Thoracic aorta (tissue), 2 donors: ENCODE measurements at regions not wholly inside any gene's neighbourhood (a gene's known extent, or its start where the extent isn't known, plus 50 kb on each side); places are given as distances from the start of the nearest gene placed in this dataset.
"Not testable (repeated sequence)": the region's sequence is repeated elsewhere in the genome, so short reads cannot be mapped to it uniquely, and the experiment has no call there.

ENCODE experiments used
- ATAC-seq: fragments of 150-250 bp; one replicate; pipeline ENCODE4 v1.8.0; 2017; ENCODE audit warnings: low read depth; ENCODE audit not compliant: insufficient number of reproducible peaks, low FRiP score
- DNase-seq: peaks from one replicate; pipeline ENCODE4 v3.0.0-alpha.2; 2020; ENCODE audit warnings: low spot score
- H3K27ac ChIP-seq, 2 donors: fragments of 200-600 bp; sonication (generic); 1 replicate in 1 of 2; 2 replicates in 1 of 2; pipeline ENCODE4 v1.5.1; 2016; ENCODE audit warnings: mild to moderate bottlenecking in 2 of 2, moderate library complexity in 2 of 2
- H3K27me3 ChIP-seq: fragments of 200-600 bp; sonication (generic); replicated peaks from 2 replicates; pipeline ENCODE4 v1.6.0; 2016; ENCODE audit warnings: mild to moderate bottlenecking; ENCODE audit not compliant: insufficient read depth
- H3K36me3 ChIP-seq: fragments of 200-600 bp; sonication (generic); one replicate; pipeline ENCODE4 v1.5.1; 2016
- H3K4me1 ChIP-seq, 2 donors: fragments of 200-600 bp; sonication (generic); 1 replicate in 1 of 2; 2 replicates in 1 of 2; pipeline versions ENCODE4 v1.5.1 to v1.6.0; 2016; ENCODE audit warnings: low read depth in 2 of 2, mild to moderate bottlenecking in 1 of 2; ENCODE audit not compliant: control insufficient read depth in 1 of 2
- H3K4me3 ChIP-seq: fragments of 200-600 bp; sonication (generic); 2 replicates; pipeline ENCODE4 v1.5.1; 2016; ENCODE audit warnings: mild to moderate bottlenecking
- H3K9me3 ChIP-seq: fragments of 200-600 bp; sonication (generic); 2 replicates; pipeline ENCODE4 v1.5.1; 2016
- CTCF ChIP-seq: fragments of 200-600 bp; sonication (generic); IDR thresholded peaks from one replicate; pipeline ENCODE4 v1.5.1; 2019; ENCODE audit warnings: antibody characterized with exemption

GRCh38 chr6:121557146-121557940 is 121.9 kb downstream of the GJA1 start:
- DNase-seq = no peak
- Histone ChIP-seq H3K27me3 (no peaks in the 10 kb centered on the region), H3K4me3 (no peak overlapping the region), H3K9me3 (no peaks in the 10 kb centered on the region), H3K4me1 (no peaks in the 10 kb centered on the region), H3K36me3 (no peaks in the 10 kb centered on the region), H3K27ac (no peak overlapping the region)
- no peak for TF ChIP-seq CTCF
- no peak for ATAC-seq

- no peak for TF ChIP-seq CTCF
- H3K4me3 ChIP-seq = no peak overlapping the region
- no peaks in the 10 kb centered on the region for H3K4me1 ChIP-seq
- no peak overlapping the region for H3K27ac ChIP-seq
- no peaks in the 10 kb centered on the region for H3K36me3 ChIP-seq
- ATAC-seq = no peak
- peaks cover 9% of the 10 kb centered on the region for H3K9me3 ChIP-seq
- DNase-seq = no peak
- H3K27me3 ChIP-seq = no peaks in the 10 kb centered on the region
Observed at GRCh38 chr6:121559611-121560269, 124.3 kb downstream of the GJA1 start.

DNA sequence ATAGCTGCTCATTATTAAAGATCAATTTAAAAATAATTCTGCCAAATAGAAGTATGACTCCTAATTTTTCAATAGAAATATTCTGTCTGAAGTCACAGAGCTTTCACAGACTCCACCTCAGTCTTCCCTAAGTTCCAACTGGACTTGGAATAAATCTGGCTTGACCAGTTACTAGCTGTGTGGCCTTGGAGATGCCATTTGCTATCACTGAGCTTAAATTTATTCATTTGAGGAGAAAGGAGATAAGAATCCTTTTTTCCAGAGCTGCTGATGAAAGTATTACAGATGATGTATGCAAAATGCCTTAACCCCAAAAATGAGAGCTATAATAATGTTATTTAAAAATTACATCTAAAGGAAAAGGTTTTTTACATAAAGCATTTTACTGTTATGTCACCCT is 125.0 kb downstream of the GJA1 start:
- no peak for DNase-seq
- no peak for TF ChIP-seq CTCF
- Histone ChIP-seq H3K4me3 (no peak overlapping the region), H3K9me3 (peaks cover 17% of the 10 kb centered on the region), H3K36me3 (no peaks in the 10 kb centered on the region), H3K4me1 (no peaks in the 10 kb centered on the region), H3K27ac (no peak overlapping the region), H3K27me3 (no peaks in the 10 kb centered on the region)
- no peak for ATAC-seq

GRCh38 chr6:121563286-121563685 is 127.8 kb downstream of the GJA1 start:
- no peaks in the 10 kb centered on the region for H3K27me3 ChIP-seq
- TF ChIP-seq CTCF = no peak
- peaks cover 17% of the 10 kb centered on the region for H3K9me3 ChIP-seq
- ATAC-seq = no peak
- no peaks in the 10 kb centered on the region for H3K36me3 ChIP-seq
- no peaks in the 10 kb centered on the region for H3K4me1 ChIP-seq
- no peak for DNase-seq
- no peak overlapping the region for H3K27ac ChIP-seq
- no peak overlapping the region for H3K4me3 ChIP-seq

- H3K9me3 ChIP-seq = peaks cover 17% of the 10 kb centered on the region
- H3K4me1 ChIP-seq, DNase-seq, ATAC-seq, H3K4me3 ChIP-seq, H3K27me3 ChIP-seq, H3K36me3 ChIP-seq, H3K27ac ChIP-seq: not testable (repeated sequence)
Observed at GRCh38 chr6:121564529-121564928, 129.1 kb downstream of the GJA1 start.
